ENCODE measurements at regions not wholly inside any gene's neighbourhood (a gene's known extent, or its start where the extent isn't known, plus 50 kb on each side); places are given as distances from the start of the nearest gene placed in this dataset.

DNA sequence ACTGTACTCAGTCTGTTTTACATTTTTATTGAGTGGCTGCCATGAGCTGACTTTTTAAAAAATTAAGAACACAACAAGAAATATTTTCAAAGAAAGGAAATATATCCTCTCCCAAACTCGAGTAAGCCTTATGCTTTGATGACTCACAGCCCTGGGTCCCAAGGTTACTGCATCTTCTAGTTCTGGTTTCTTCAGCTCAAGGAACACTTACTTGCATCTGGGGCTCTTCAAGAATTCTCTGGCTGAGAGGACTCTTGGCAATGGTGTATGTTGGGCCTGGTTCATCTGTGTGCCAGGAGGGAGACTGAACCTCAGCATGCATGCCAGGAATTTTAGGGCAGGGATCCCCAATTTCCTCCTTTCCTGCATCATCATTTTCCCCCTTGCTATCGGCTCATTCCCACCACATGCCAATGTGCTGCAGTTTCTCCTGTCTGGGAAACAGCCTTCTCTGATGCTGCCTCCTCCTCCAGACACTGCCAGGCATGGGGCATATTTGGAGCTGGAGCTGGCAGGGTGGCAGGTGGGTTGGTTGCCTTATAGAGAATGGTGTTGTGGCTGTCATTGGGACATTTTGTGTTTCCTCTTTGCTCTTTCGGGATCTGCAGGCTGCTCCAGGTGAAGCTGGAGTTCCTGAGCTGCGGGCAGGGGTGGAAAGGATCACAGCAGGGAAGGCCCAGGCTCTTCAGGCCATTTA, 192.2 kb upstream of the HS6ST1 start:
- WGBS (ENCODE audit: insufficient coverage, low coverage, low lambda C conversion rate, missing lambda C conversion rate), result 33% methylated on average over 1 of the region's 4 CpGs
- Histone ChIP-seq H3K4me3 (no peak overlapping the region), H3K27ac (no peak overlapping the region), H3K27me3 (no peaks in the 10 kb centered on the region), H3K4me1 (no peaks in the 10 kb centered on the region), H3K36me3 (no peaks in the 10 kb centered on the region), H3K9me3 (no peaks in the 10 kb centered on the region)
- no peak for ATAC-seq
- no peak for DNase-seq
- intact Hi-C loops (cut with DNase I), result no loop called here
- no peak for TF ChIP-seq POLR2A (IDR thresholded peaks at IDR 0.05)
- TF ChIP-seq, protein P1, sequence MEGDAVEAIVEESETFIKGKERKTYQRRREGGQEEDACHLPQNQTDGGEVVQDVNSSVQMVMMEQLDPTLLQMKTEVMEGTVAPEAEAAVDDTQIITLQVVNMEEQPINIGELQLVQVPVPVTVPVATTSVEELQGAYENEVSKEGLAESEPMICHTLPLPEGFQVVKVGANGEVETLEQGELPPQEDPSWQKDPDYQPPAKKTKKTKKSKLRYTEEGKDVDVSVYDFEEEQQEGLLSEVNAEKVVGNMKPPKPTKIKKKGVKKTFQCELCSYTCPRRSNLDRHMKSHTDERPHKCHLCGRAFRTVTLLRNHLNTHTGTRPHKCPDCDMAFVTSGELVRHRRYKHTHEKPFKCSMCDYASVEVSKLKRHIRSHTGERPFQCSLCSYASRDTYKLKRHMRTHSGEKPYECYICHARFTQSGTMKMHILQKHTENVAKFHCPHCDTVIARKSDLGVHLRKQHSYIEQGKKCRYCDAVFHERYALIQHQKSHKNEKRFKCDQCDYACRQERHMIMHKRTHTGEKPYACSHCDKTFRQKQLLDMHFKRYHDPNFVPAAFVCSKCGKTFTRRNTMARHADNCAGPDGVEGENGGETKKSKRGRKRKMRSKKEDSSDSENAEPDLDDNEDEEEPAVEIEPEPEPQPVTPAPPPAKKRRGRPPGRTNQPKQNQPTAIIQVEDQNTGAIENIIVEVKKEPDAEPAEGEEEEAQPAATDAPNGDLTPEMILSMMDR (IDR thresholded peaks at IDR 0.05), result no peak

- Histone ChIP-seq H3K4me1 (no peaks in the 10 kb centered on the region), H3K4me3 (no peak overlapping the region), H3K27me3 (no peaks in the 10 kb centered on the region), H3K36me3 (no peaks in the 10 kb centered on the region), H3K27ac (no peak overlapping the region), H3K9me3 (no peaks in the 10 kb centered on the region)
- intact Hi-C loops (cut with DNase I), result no loop called here
- TF ChIP-seq POLR2A (IDR thresholded peaks at IDR 0.05), result no peak
- TF ChIP-seq, protein P1 (IDR thresholded peaks at IDR 0.05), result no peak
- ATAC-seq (no peak), DNase-seq (no peak)
- WGBS (ENCODE audit: insufficient coverage, low coverage, low lambda C conversion rate, missing lambda C conversion rate), result 96% methylated on average over 3 of the region's 12 CpGs
These were observed 193.2 kb upstream of the HS6ST1 start for GRCh38 chr2:128511731-128512378.

GRCh38 chr2:128512379-128513115, 193.9 kb upstream of the HS6ST1 start:
- H3K4me1 ChIP-seq, result no peaks in the 10 kb centered on the region
- no peak for DNase-seq
- 88% methylated on average over 4 of the region's 9 CpGs for WGBS (ENCODE audit: insufficient coverage, low coverage, low lambda C conversion rate, missing lambda C conversion rate)
- H3K4me3 ChIP-seq, result no peak overlapping the region
- H3K9me3 ChIP-seq, result no peaks in the 10 kb centered on the region
- intact Hi-C loops (cut with DNase I), result no loop called here
- no peaks in the 10 kb centered on the region for H3K27me3 ChIP-seq
- no peaks in the 10 kb centered on the region for H3K36me3 ChIP-seq
- no peak overlapping the region for H3K27ac ChIP-seq
- no peak for ATAC-seq
- TF ChIP-seq, protein P1 (IDR thresholded peaks at IDR 0.05), result no peak
- TF ChIP-seq POLR2A (IDR thresholded peaks at IDR 0.05), result no peak

- no peak overlapping the region for H3K4me3 ChIP-seq
- no peak for DNase-seq
- intact Hi-C loops (cut with DNase I), result no loop called here
- ATAC-seq, result peak; percentile 27 to 67 (median 46)
- no peak overlapping the region for H3K27ac ChIP-seq
- H3K4me1 ChIP-seq, result no peaks in the 10 kb centered on the region
- no peaks in the 10 kb centered on the region for H3K27me3 ChIP-seq
- WGBS (ENCODE audit: insufficient coverage, low coverage, low lambda C conversion rate, missing lambda C conversion rate), result 76% methylated on average over 12 of the region's 12 CpGs
- H3K36me3 ChIP-seq, result no peaks in the 10 kb centered on the region
- no peak for TF ChIP-seq POLR2A (IDR thresholded peaks at IDR 0.05)
- TF ChIP-seq, protein P1 (IDR thresholded peaks at IDR 0.05), result no peak
- H3K9me3 ChIP-seq, result no peaks in the 10 kb centered on the region
These were observed 194.7 kb upstream of the HS6ST1 start for GRCh38 chr2:128513116-128513960.

Measured in right lobe of liver (tissue), 6 donors.